ENCODE measurements at regions not wholly inside any gene's neighbourhood (a gene's known extent, or its start where the extent isn't known, plus 50 kb on each side); places are given as distances from the start of the nearest gene placed in this dataset.
"Not testable (repeated sequence)": the region's sequence is repeated elsewhere in the genome, so short reads cannot be mapped to it uniquely, and the experiment has no call there.

GRCh38 chrX:81348388-81348787, 146.5 kb downstream of the SH3BGRL start:
- DNase-seq = no peak

DNA sequence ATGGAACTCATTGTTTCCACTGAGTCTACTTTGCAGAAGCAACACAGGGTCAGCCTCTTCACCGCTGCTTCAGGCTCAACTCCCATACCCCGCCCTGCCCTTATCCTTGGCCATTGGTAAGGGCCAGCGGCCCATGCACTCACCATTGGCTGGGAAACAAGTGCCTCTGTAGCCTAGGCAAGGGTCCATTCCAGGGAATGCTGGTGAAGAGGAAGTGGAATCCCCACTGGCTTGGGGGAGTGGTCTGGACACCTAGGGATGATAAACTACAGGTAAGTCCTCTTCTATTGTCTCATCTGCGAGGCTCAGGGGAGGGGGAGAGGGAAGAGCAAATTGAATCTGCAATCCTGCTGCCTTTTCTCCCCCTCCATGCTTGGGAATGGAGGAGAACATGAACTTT, 153.1 kb downstream of the SH3BGRL start:
- no peak for DNase-seq

- no peak for DNase-seq
These were observed 153.5 kb downstream of the SH3BGRL start for GRCh38 chrX:81355436-81355835.

DNA sequence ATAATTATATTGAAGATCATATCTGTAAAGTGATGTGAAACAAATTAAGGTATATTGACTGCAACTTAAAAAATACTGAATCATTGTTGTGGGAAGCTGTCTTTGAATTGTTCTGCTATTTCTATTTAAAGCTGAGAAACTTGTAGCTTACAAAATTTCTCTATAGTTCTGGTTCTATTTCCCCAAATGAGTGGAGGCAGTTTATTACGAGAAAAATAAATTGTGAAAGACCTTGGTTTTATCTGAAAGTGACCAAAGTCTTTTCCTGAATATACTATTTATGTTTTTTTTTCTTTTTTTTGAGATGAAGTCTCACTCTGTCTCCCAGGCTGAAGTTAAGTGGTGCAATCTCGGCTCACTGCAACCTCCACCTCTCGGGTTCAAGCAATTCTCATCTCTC, 165.4 kb downstream of the SH3BGRL start:
- DNase-seq = no peak

DNA sequence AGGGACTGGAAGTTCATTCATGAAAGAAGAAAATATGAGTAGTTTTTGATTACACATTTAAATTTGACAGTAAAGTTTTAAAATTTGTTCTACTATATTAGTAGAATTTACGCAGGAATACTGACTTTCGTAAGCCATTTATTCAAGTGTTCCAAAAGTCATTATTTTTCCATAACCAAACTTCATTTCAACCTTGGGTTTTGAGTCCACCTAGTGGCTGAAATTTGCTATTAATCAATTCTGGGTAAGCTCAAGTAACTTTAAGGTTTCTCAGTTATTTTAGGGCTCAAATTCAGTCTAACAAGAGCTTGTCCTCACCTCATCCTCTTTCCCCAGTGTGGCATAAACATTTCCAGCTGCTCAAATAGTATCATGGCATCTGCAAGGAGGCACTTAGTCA, 175.4 kb downstream of the SH3BGRL start:
- peak; percentile 5 for DNase-seq

- no peak for DNase-seq
These were observed 176.7 kb downstream of the SH3BGRL start for GRCh38 chrX:81378560-81378959.

- DNase-seq = no peak
These were observed 188.3 kb downstream of the SH3BGRL start for GRCh38 chrX:81390237-81390636.

DNA sequence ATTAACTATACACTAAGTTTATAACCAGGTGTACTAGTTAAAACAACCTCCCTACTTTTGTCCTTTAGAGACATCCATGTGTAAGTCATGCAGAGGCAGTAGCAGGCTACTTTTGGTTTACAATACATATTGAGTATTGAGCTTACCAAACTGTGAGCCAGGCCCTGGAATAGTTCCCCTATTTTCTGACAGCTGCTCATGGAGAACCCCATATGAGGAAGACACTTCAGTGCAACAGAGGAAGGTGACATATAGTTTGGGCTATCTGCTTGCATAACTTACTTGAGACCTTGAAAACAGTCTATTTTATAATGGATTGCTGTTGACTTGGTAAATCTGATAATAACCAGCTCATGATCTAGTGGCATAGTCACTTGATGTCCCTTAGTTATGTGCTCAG, 190.5 kb downstream of the SH3BGRL start:
- DNase-seq = no peak

GRCh38 chrX:81405781-81406180, 203.9 kb downstream of the SH3BGRL start:
- DNase-seq = no peak

DNA sequence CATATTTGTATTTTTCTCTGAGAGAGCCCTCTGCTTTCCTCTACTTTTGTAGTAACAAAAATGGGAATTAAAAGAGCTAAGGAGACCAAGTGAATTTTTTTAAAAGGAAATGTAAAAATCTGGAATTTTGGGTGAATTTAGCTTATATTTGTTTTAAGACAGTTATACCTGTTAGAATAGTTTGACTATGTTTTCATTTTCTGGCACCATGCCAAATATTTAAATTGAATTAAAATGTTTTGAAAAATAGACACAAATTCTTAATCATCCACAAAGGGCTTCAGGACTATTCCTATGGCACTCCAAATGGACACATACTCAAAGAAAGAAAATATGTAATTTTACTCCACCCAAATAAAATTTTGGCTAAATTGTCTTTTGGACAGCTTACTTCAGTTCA, 209.6 kb downstream of the SH3BGRL start:
- DNase-seq = no peak

GRCh38 chrX:81412428-81412827, 210.5 kb downstream of the SH3BGRL start:
- DNase-seq = no peak

- not testable (repeated sequence) for DNase-seq
These were observed 211.0 kb downstream of the SH3BGRL start for GRCh38 chrX:81412857-81413256.

- DNase-seq = no peak
These were observed 212.7 kb downstream of the SH3BGRL start for GRCh38 chrX:81414630-81415029.

Data from EL (cell line).